ENCODE measurements at regions not wholly inside any gene's neighbourhood (a gene's known extent, or its start where the extent isn't known, plus 50 kb on each side); places are given as distances from the start of the nearest gene placed in this dataset.

DNA sequence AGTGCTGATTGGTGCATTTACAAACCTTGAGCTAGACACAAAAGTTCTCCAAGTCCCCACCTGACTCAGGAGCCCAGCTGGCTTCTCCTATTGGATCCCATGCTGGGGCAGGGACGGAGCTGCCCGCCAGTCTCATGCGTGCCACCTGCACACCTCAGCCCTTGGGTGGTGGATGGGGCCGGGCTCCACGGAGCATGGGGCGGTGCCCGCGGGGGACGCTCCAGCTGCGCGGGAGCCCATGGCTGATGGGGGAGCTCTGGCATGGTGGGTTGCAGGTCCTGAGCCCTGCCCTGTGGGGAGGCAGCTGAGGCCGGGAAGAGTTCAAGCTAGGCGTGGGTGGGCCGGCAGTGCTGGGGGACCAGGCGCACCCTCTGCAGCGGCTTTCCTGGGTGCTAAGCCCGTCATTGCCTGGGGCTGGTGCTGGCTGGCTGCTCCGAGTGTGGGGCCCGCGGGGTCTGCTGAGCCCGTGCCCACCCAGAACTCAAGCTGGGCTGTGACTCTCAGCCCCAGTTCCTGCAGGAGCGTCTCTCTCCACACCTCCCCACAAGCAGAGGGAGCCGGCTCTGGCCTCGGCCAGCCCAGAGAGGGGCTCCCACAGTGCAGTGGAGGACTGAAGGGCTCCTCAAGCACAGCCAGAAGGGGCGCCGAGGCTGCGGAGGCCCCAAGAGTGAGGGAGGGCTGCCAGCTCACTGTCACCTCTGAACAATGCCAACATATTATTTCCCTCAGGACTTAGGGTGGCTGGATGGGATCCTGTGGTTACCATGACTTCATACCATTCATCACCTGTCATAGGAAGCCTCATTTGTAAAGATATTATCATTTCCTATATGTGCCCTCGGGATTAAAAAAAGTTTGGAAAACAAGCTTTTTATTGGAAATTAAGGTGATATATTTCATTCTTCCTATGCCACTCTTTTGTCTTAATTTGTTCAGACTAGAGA is 688.7 kb downstream of the ETS1 start:
- Histone ChIP-seq H3K36me3 (ENCODE audit: insufficient read depth, low read length) (no peaks in the 10 kb centered on the region), H3K9ac (ENCODE audit: low read length) (no peak overlapping the region), H3K27ac (ENCODE audit: low read depth, low read length) (no peak overlapping the region), H3K4me3 (ENCODE audit: insufficient read depth, low read depth, low read length) (no peak overlapping the region), H3K79me2 (ENCODE audit: insufficient read depth, low read length) (no peaks in the 10 kb centered on the region), H3K9me3 (ENCODE audit: insufficient read depth, low read depth, low read length) (no peaks in the 10 kb centered on the region), H3K4me1 (ENCODE audit: insufficient read depth, low read length) (no peaks in the 10 kb centered on the region), H4K20me1 (ENCODE audit: insufficient read depth, low read length) (no peaks in the 10 kb centered on the region), H3K4me2 (ENCODE audit: low read length) (no peak overlapping the region), H3K27me3 (ENCODE audit: insufficient read depth, low read length) (no peaks in the 10 kb centered on the region), H2AFZ (ENCODE audit: low read depth, low read length) (no peak overlapping the region)
- H3K36me3 Mint-ChIP-seq (ENCODE audit: low read depth, unreplicated experiment): no peaks in the 10 kb centered on the region
- H3K27ac Mint-ChIP-seq (ENCODE audit: unreplicated experiment): no peak overlapping the region
- FAIRE-seq (no peak), DNase-seq (ENCODE audit: low read depth) (no peak)
- H3K9me3 Mint-ChIP-seq (ENCODE audit: unreplicated experiment): peaks cover 4% of the 10 kb centered on the region
- TF ChIP-seq, protein P1, sequence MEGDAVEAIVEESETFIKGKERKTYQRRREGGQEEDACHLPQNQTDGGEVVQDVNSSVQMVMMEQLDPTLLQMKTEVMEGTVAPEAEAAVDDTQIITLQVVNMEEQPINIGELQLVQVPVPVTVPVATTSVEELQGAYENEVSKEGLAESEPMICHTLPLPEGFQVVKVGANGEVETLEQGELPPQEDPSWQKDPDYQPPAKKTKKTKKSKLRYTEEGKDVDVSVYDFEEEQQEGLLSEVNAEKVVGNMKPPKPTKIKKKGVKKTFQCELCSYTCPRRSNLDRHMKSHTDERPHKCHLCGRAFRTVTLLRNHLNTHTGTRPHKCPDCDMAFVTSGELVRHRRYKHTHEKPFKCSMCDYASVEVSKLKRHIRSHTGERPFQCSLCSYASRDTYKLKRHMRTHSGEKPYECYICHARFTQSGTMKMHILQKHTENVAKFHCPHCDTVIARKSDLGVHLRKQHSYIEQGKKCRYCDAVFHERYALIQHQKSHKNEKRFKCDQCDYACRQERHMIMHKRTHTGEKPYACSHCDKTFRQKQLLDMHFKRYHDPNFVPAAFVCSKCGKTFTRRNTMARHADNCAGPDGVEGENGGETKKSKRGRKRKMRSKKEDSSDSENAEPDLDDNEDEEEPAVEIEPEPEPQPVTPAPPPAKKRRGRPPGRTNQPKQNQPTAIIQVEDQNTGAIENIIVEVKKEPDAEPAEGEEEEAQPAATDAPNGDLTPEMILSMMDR (IDR thresholded peaks at IDR 0.05; ENCODE audit: insufficient read depth, low read depth, low read length): no peak
- no peak for TF ChIP-seq EZH2 (IDR thresholded peaks at IDR 0.05; ENCODE audit: insufficient read depth, low read length)
- no peaks in the 10 kb centered on the region for H3K4me1 Mint-ChIP-seq (ENCODE audit: low read depth, unreplicated experiment)
- H3K4me3 Mint-ChIP-seq (ENCODE audit: unreplicated experiment): no peak overlapping the region
- H3K27me3 Mint-ChIP-seq (ENCODE audit: low read depth, unreplicated experiment): peaks cover 2% of the 10 kb centered on the region

DNA sequence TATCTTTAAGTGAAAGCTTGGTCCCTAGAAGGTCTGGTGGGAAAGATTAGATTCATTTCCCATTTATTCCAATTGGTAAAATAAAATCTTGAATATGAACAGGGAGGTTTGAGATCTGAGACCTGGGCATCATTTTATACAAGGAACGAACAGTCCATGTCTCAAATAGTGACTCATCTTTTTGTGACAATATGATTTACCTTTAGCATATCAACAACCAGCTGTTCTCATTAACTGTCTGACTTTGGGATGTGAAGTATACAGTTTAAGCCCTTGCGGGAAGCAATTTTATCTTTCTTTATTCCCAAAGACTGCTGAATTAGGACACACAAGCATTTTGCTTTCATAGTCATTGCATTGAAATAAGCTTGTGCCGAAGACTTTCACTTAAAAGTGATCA is 691.6 kb downstream of the ETS1 start:
- FAIRE-seq: no peak
- no peak overlapping the region for H2AFZ ChIP-seq (ENCODE audit: low read depth, low read length)
- no peaks in the 10 kb centered on the region for H3K27me3 ChIP-seq (ENCODE audit: insufficient read depth, low read length)
- no peaks in the 10 kb centered on the region for H3K79me2 ChIP-seq (ENCODE audit: insufficient read depth, low read length)
- H3K27me3 Mint-ChIP-seq (ENCODE audit: low read depth, unreplicated experiment): no peaks in the 10 kb centered on the region
- H3K36me3 Mint-ChIP-seq (ENCODE audit: low read depth, unreplicated experiment): no peaks in the 10 kb centered on the region
- H3K36me3 ChIP-seq (ENCODE audit: insufficient read depth, low read length): no peaks in the 10 kb centered on the region
- no peak overlapping the region for H3K27ac Mint-ChIP-seq (ENCODE audit: unreplicated experiment)
- no peaks in the 10 kb centered on the region for H4K20me1 ChIP-seq (ENCODE audit: insufficient read depth, low read length)
- no peak overlapping the region for H3K4me2 ChIP-seq (ENCODE audit: low read length)
- H3K4me1 Mint-ChIP-seq (ENCODE audit: low read depth, unreplicated experiment): no peaks in the 10 kb centered on the region
- peaks cover 4% of the 10 kb centered on the region for H3K9me3 Mint-ChIP-seq (ENCODE audit: unreplicated experiment)
- no peak overlapping the region for H3K4me3 ChIP-seq (ENCODE audit: insufficient read depth, low read depth, low read length)
- TF ChIP-seq, protein P1 (IDR thresholded peaks at IDR 0.05; ENCODE audit: insufficient read depth, low read depth, low read length): no peak
- TF ChIP-seq EZH2 (IDR thresholded peaks at IDR 0.05; ENCODE audit: insufficient read depth, low read length): no peak
- H3K9me3 ChIP-seq (ENCODE audit: insufficient read depth, low read depth, low read length): no peaks in the 10 kb centered on the region
- no peak overlapping the region for H3K9ac ChIP-seq (ENCODE audit: low read length)
- H3K4me3 Mint-ChIP-seq (ENCODE audit: unreplicated experiment): no peak overlapping the region
- no peaks in the 10 kb centered on the region for H3K4me1 ChIP-seq (ENCODE audit: insufficient read depth, low read length)
- DNase-seq (ENCODE audit: low read depth): no peak
- H3K27ac ChIP-seq (ENCODE audit: low read depth, low read length): no peak overlapping the region

DNA sequence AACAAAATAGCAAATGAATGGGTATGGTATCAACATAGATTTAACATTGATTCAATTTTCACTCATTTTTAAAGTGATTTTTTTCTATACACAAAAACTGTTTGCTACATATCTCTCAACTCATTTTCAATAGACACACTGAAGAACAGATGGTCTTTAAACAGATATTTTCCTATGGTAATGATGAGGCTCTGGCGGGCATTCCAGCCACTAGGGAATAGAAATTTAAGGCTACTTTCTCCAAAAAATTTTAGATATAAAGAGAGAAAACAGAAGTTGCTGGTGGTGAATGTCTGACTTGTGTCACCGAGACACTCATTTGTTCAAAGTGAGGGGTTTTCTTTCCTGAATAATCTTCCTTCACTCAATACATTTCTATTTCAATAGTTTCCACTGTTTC is 693.0 kb downstream of the ETS1 start:
- no peak overlapping the region for H3K4me3 Mint-ChIP-seq (ENCODE audit: unreplicated experiment)
- H3K4me2 ChIP-seq (ENCODE audit: low read length): no peak overlapping the region

More for the DNA sequence above, 693.0 kb downstream of the ETS1 start:
- Mint-ChIP-seq H3K27ac (ENCODE audit: unreplicated experiment) (no peak overlapping the region), H3K4me1 (ENCODE audit: low read depth, unreplicated experiment) (peaks cover 4% of the 10 kb centered on the region), H3K36me3 (ENCODE audit: low read depth, unreplicated experiment) (no peaks in the 10 kb centered on the region), H3K27me3 (ENCODE audit: low read depth, unreplicated experiment) (no peaks in the 10 kb centered on the region), H3K9me3 (ENCODE audit: unreplicated experiment) (peaks cover 2% of the 10 kb centered on the region)
- H3K9me3 ChIP-seq (ENCODE audit: insufficient read depth, low read depth, low read length): no peaks in the 10 kb centered on the region
- H4K20me1 ChIP-seq (ENCODE audit: insufficient read depth, low read length): no peaks in the 10 kb centered on the region
- H3K4me1 ChIP-seq (ENCODE audit: insufficient read depth, low read length): no peaks in the 10 kb centered on the region
- TF ChIP-seq EZH2 (IDR thresholded peaks at IDR 0.05; ENCODE audit: insufficient read depth, low read length): no peak
- TF ChIP-seq, protein P1 (IDR thresholded peaks at IDR 0.05; ENCODE audit: insufficient read depth, low read depth, low read length): no peak
- H3K79me2 ChIP-seq (ENCODE audit: insufficient read depth, low read length): no peaks in the 10 kb centered on the region
- no peak overlapping the region for H3K9ac ChIP-seq (ENCODE audit: low read length)
- no peak for DNase-seq (ENCODE audit: low read depth)
- no peak overlapping the region for H3K27ac ChIP-seq (ENCODE audit: low read depth, low read length)
- H2AFZ ChIP-seq (ENCODE audit: low read depth, low read length): no peak overlapping the region
- no peak for FAIRE-seq
- H3K4me3 ChIP-seq (ENCODE audit: insufficient read depth, low read depth, low read length): no peak overlapping the region
- no peaks in the 10 kb centered on the region for H3K36me3 ChIP-seq (ENCODE audit: insufficient read depth, low read length)
- no peaks in the 10 kb centered on the region for H3K27me3 ChIP-seq (ENCODE audit: insufficient read depth, low read length)

All from astrocyte (in vitro differentiated cells and primary cell).